Lung (tissue), 11 donors: ENCODE measurements at regions not wholly inside any gene's neighbourhood (a gene's known extent, or its start where the extent isn't known, plus 50 kb on each side); places are given as distances from the start of the nearest gene placed in this dataset.

Experiments used
- ATAC-seq: fragments of 200-7000 bp; cut with Tn5 transposase; one replicate; pipeline ENCODE4 v1.9.1; 2020; ENCODE audit warnings: moderate number of reproducible peaks; ENCODE audit not compliant: insufficient read depth, low FRiP score
- DNase-seq, 3 donors: peaks; one replicate each; pipeline ENCODE4 v3.0.0-alpha.2; 2013 to 2017
- H3K27ac ChIP-seq, 2 donors: one replicate each; pipeline ENCODE4 v1.5.1; 2013; ENCODE audit warnings: mild to moderate bottlenecking in 2 of 2, moderate library complexity in 2 of 2, control low read depth in 1 of 2, inconsistent platforms in 1 of 2, low read depth in 1 of 2, low read length in 1 of 2
- H3K27me3 ChIP-seq, 3 donors: one replicate each; pipeline ENCODE4 v1.5.1; 2013; ENCODE audit warnings: low read length in 2 of 3; ENCODE audit not compliant: control insufficient read depth in 3 of 3, insufficient read depth in 3 of 3
- H3K36me3 ChIP-seq, 4 donors: one replicate each; pipeline ENCODE4 v1.5.1; 2013; ENCODE audit warnings: low read length in 4 of 4, mild to moderate bottlenecking in 1 of 4, moderate library complexity in 1 of 4; ENCODE audit not compliant: control insufficient read depth in 4 of 4, insufficient read depth in 4 of 4
- H3K4me1 ChIP-seq, 5 donors: one replicate each; pipeline ENCODE4 v1.5.1; 2013; ENCODE audit warnings: low read length in 5 of 5, mild to moderate bottlenecking in 2 of 5, moderate library complexity in 1 of 5; ENCODE audit not compliant: control insufficient read depth in 5 of 5, insufficient read depth in 5 of 5
- H3K4me3 ChIP-seq: one replicate; pipeline ENCODE4 v1.5.1; 2013; ENCODE audit warnings: mild to moderate bottlenecking, control low read depth, moderate library complexity
- H3K9ac ChIP-seq, 2 donors: one replicate each; pipeline ENCODE4 v1.5.1; 2013; ENCODE audit warnings: low read length in 2 of 2, control low read depth in 1 of 2; ENCODE audit not compliant: insufficient read depth in 1 of 2
- H3K9me3 ChIP-seq, 4 donors: one replicate each; pipeline ENCODE4 v1.5.1; 2013; ENCODE audit warnings: low read length in 3 of 4, mild to moderate bottlenecking in 1 of 4, moderate library complexity in 1 of 4; ENCODE audit not compliant: control insufficient read depth in 4 of 4, insufficient read depth in 3 of 4
- WGBS, 2 donors: extraction: QIAGEN DNeasy Blood & Tissue Kit; methylation state at CpG; one replicate each; pipeline ENCODE4 v1.1.7; 2013; 5-methylcytosine and 5-hydroxymethylcytosine counted together
- TF ChIP-seq, protein P1 (sequence below): IDR thresholded peaks from 2 replicates; pipeline ENCODE4 v1.5.1; 2012; ENCODE audit warnings: mild to moderate bottlenecking; ENCODE audit errors: control extremely low read depth, extremely low read depth
- donor health status: control.
- donor health status: control.
- donor health status: Bipolar disorder and iron deficiency.
- donor health status: healthy.
- donor health status: DM: yes; HTN: yes; CAD: no.

DNA sequence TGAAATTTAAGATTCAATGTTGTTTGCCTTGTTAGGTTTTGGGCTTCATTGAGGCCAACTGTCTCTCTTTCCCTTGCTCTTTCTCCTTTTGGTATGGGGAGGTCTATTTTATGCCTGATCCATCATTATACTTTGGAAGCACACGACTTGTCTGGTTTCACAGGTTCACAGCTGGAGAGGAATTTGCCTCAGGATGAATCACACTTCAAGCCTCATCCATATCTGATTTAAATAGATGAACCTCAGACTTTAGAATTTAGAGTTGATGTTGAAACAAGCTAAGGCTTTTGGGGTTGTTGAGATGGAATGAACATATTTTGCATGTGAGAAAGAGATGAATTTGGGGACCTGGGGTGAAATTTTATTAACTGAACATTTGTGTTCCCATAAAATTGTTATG is 150.5 kb upstream of the IGFBP3 start:
- no peak overlapping the region for H3K9ac ChIP-seq
- no peak overlapping the region for H3K27ac ChIP-seq
- no peak overlapping the region for H3K4me3 ChIP-seq
- TF ChIP-seq, protein P1, sequence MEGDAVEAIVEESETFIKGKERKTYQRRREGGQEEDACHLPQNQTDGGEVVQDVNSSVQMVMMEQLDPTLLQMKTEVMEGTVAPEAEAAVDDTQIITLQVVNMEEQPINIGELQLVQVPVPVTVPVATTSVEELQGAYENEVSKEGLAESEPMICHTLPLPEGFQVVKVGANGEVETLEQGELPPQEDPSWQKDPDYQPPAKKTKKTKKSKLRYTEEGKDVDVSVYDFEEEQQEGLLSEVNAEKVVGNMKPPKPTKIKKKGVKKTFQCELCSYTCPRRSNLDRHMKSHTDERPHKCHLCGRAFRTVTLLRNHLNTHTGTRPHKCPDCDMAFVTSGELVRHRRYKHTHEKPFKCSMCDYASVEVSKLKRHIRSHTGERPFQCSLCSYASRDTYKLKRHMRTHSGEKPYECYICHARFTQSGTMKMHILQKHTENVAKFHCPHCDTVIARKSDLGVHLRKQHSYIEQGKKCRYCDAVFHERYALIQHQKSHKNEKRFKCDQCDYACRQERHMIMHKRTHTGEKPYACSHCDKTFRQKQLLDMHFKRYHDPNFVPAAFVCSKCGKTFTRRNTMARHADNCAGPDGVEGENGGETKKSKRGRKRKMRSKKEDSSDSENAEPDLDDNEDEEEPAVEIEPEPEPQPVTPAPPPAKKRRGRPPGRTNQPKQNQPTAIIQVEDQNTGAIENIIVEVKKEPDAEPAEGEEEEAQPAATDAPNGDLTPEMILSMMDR, result no peak
- WGBS, 2 donors, result 84 to 86% methylated on average over 1 of the region's 1 CpG
- ATAC-seq (no peak), DNase-seq (no peak)
- peaks cover 0 to 3% (median 0%) of the 10 kb centered on the region in 5 donors for H3K4me1 ChIP-seq
- no peaks in the 10 kb centered on the region for H3K36me3 ChIP-seq
- no peaks in the 10 kb centered on the region for H3K9me3 ChIP-seq
- H3K27me3 ChIP-seq, result no peaks in the 10 kb centered on the region

DNA sequence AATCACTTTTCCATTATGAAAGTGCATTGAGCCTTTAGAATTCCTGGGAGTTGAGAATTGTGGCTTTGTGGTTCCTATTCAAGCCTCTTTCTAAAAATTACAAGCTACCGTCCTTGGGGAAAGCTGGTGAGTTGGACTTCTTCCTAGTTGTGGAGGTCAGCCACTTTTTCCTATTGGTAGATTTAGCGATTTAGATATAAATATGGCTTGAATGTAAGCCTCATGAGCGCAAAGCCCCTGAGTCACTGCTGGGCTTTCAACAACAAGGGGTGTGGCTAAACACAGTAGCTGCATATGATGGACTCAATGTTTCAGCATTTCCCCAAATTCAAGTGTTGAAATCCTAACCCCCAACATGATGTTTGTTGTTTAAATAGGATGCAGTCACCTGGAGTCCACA is 150.0 kb upstream of the IGFBP3 start:
- Histone ChIP-seq H3K9me3 (no peaks in the 10 kb centered on the region), H3K27me3 (no peaks in the 10 kb centered on the region), H3K9ac (no peak overlapping the region), H3K4me1 (peaks cover 0 to 3% (median 0%) of the 10 kb centered on the region in 5 donors), H3K36me3 (no peaks in the 10 kb centered on the region), H3K4me3 (no peak overlapping the region), H3K27ac (no peak overlapping the region)
- TF ChIP-seq, protein P1, result no peak
- ATAC-seq (no peak), DNase-seq (no peak)
- WGBS, 2 donors, result 82 to 88% methylated on average over 3 of the region's 3 CpGs

DNA sequence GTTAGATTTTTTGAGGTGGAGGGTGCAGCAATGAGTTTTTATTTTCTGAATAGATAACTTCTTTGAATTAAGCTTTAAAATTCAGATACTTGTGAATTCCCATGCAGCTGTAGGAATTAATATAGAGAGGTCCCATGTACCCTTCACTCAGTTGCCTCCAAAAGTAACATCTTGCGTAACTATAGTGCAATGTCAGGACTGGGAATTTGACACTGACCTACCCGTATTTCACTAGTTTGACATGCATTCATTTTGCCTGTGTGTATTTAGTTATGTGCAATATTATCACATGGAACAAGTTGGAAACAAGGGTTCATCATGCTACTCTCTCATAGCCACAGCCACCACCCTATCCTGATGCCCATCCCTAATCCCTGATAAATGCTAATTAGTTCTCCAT is 147.1 kb upstream of the IGFBP3 start:
- Histone ChIP-seq H3K4me1 (peaks cover 0 to 3% (median 0%) of the 10 kb centered on the region in 5 donors), H3K4me3 (no peak overlapping the region), H3K27ac (no peak overlapping the region), H3K9ac (no peak overlapping the region), H3K9me3 (no peaks in the 10 kb centered on the region), H3K36me3 (no peaks in the 10 kb centered on the region), H3K27me3 (no peaks in the 10 kb centered on the region)
- WGBS, 2 donors, result 61 to 83% methylated on average over 2 of the region's 2 CpGs
- no peak for ATAC-seq
- no peak for DNase-seq
- TF ChIP-seq, protein P1, result no peak

DNA sequence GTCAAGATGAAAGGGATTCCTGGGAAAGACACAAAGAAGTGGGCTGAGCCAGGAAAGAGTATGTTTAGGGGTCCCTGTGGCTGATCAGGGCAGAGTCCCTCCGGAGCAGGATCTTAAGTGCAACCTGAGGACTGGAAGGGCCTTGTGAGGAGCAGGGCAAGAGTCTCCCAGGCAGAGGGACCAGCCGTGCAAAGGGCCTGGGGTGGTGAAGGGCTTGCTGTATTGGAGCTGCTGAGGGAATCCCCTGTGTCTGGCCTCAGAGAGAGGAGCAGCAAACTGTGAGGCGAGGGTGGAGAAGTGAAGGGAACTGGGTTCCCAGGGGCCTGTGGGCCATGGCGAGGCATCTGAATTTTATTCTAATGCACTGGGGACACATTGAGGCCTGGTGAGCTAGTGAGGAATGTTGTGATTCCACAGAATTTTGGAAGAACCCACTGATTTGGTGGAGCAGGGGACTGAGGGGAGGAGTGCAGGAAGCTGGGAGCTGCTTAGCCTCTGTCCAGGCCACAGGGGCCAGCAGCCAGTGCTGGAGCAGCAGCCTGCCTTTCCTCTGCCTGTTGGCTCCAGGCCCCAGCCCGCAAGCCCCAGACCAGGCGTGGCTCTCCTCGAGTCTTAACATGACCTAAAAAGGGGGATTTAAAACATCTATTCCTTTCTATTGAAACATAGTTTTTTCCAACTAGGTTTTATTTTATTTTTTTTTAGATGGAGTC is 138.4 kb upstream of the IGFBP3 start:
- TF ChIP-seq, protein P1, result no peak
- WGBS, 2 donors, result 77 to 81% methylated on average over 7 of the region's 7 CpGs
- Histone ChIP-seq H3K4me3 (no peak overlapping the region), H3K9ac (no peak overlapping the region), H3K27ac (no peak overlapping the region), H3K36me3 (no peaks in the 10 kb centered on the region), H3K4me1 (peaks cover 0 to 5% (median 0%) of the 10 kb centered on the region in 5 donors), H3K27me3 (no peaks in the 10 kb centered on the region), H3K9me3 (peaks cover 0 to 2% (median 0%) of the 10 kb centered on the region in 4 donors)
- ATAC-seq (no peak), DNase-seq (no peak)
